Loucy (cell line): ENCODE measurements at regions not wholly inside any gene's neighbourhood (a gene's known extent, or its start where the extent isn't known, plus 50 kb on each side); places are given as distances from the start of the nearest gene placed in this dataset.

Experiments
- H2AFZ ChIP-seq: fragments of 200-600 bp; sonication (generic); 2 replicates; pipeline ENCODE4 v1.6.0; 2016; ENCODE audit warnings: antibody characterized with exemption, mild to moderate bottlenecking, low read length, moderate library complexity
- H3F3A ChIP-seq: fragments of 200-600 bp; 2 replicates; pipeline ENCODE4 v1.6.0; 2016; ENCODE audit warnings: antibody characterized with exemption, low read depth, mild to moderate bottlenecking
- H3K27me3 ChIP-seq: fragments of 200-600 bp; sonication (generic); 2 replicates; pipeline ENCODE4 v1.6.1; 2014; ENCODE audit warnings: low read length, mild to moderate bottlenecking; ENCODE audit not compliant: insufficient read depth, poor library complexity, severe bottlenecking
- H3K36me3 ChIP-seq: fragments of 200-600 bp; sonication (generic); 2 replicates; pipeline ENCODE4 v1.6.1; 2016; ENCODE audit warnings: low read length; ENCODE audit not compliant: insufficient read depth
- H3K4me1 ChIP-seq: fragments of 200-600 bp; sonication (generic); 2 replicates; pipeline ENCODE4 v1.5.1; 2014; ENCODE audit warnings: low read length, mild to moderate bottlenecking; ENCODE audit not compliant: insufficient read depth, poor library complexity, severe bottlenecking
- H3K4me2 ChIP-seq: fragments of 200-600 bp; sonication (generic); 2 replicates; pipeline ENCODE4 v1.6.0; 2014; ENCODE audit warnings: antibody characterized with exemption, low read length, low read depth, mild to moderate bottlenecking; ENCODE audit not compliant: poor library complexity, severe bottlenecking
- H3K4me3 ChIP-seq: fragments of 200-600 bp; sonication (generic); 2 replicates; pipeline ENCODE4 v1.5.1; 2014; ENCODE audit warnings: low read length, mild to moderate bottlenecking, mixed read lengths; ENCODE audit not compliant: poor library complexity, severe bottlenecking
- H3K79me2 ChIP-seq: fragments of 200-600 bp; sonication (generic); 2 replicates; pipeline ENCODE4 v1.6.1; 2014; ENCODE audit warnings: low read length; ENCODE audit not compliant: insufficient read depth
- H3K9ac ChIP-seq: fragments of 200-600 bp; sonication (generic); 2 replicates; pipeline ENCODE4 v1.6.0; 2014; ENCODE audit warnings: mild to moderate bottlenecking, low read depth, low read length, moderate library complexity; ENCODE audit not compliant: poor library complexity, severe bottlenecking
- H3K9me2 ChIP-seq: fragments of 200-600 bp; sonication (generic); replicated peaks from 2 replicates; pipeline ENCODE4 v1.6.1; 2016; ENCODE audit warnings: low read depth, low read length, mixed read lengths
- H3K9me3 ChIP-seq: fragments of 200-600 bp; sonication (generic); 2 replicates; pipeline ENCODE4 v1.6.1; 2014; ENCODE audit warnings: mild to moderate bottlenecking, antibody characterized with exemption, low read length, low read depth; ENCODE audit not compliant: insufficient read depth
- H4K20me1 ChIP-seq: fragments of 200-600 bp; sonication (generic); 2 replicates; pipeline ENCODE4 v1.6.0; 2014; ENCODE audit warnings: antibody characterized with exemption, low read length, mild to moderate bottlenecking; ENCODE audit not compliant: insufficient read depth, poor library complexity, severe bottlenecking
- EZH2phosphoT487 ChIP-seq: fragments of 200-600 bp; IDR thresholded peaks from 2 replicates; pipeline ENCODE4 v1.6.1; 2018; ENCODE audit warnings: antibody characterized with exemption, mild to moderate bottlenecking, moderate library complexity, borderline replicate concordance
- TF ChIP-seq, protein P1 (sequence below): fragments of 200-600 bp; sonication (generic); conservative IDR thresholded peaks from 2 replicates; pipeline ENCODE4 v1.5.1; 2014; ENCODE audit warnings: mild to moderate bottlenecking, antibody characterized with exemption, low read length

DNA sequence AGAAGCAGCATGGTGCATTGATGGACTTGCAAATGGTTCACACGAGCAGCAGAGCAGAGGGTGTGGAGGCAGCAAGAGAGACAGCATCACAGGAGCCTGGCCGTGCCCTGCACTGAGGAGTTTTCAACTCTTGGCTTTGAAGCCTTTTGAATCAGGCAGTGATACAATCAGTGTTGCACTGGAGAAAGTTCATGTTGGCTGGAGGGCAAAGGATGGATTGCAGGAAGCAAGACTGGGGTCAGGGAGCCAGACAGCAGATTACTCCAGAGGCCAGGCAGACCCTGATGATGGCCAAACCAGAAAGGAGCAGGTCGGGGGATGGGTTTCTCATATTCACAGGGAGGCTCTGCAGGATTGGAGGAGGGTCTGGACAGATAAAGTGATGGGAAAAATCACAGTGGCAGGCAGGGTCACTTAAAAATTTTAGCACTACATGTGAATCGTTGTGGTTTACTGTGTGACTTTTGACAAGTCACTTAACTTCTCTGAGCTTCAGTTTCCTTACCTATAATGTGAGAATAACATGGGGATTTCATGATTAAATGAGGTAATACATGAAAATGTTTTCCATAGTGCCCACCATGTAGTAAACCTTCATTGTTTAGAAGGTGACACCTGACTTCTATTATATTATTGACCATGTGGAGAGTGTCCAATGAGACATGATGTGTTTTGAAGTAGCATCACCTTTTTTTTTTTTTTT lies 125.3 kb downstream of the SALL1 start:
- no peaks in the 10 kb centered on the region for H3F3A ChIP-seq
- no peak overlapping the region for H3K4me3 ChIP-seq
- no peaks in the 10 kb centered on the region for H3K36me3 ChIP-seq
- no peaks in the 10 kb centered on the region for H3K9me2 ChIP-seq
- no peaks in the 10 kb centered on the region for H3K4me1 ChIP-seq
- no peaks in the 10 kb centered on the region for H3K9me3 ChIP-seq
- H3K4me2 ChIP-seq = no peak overlapping the region
- TF ChIP-seq, protein P1, sequence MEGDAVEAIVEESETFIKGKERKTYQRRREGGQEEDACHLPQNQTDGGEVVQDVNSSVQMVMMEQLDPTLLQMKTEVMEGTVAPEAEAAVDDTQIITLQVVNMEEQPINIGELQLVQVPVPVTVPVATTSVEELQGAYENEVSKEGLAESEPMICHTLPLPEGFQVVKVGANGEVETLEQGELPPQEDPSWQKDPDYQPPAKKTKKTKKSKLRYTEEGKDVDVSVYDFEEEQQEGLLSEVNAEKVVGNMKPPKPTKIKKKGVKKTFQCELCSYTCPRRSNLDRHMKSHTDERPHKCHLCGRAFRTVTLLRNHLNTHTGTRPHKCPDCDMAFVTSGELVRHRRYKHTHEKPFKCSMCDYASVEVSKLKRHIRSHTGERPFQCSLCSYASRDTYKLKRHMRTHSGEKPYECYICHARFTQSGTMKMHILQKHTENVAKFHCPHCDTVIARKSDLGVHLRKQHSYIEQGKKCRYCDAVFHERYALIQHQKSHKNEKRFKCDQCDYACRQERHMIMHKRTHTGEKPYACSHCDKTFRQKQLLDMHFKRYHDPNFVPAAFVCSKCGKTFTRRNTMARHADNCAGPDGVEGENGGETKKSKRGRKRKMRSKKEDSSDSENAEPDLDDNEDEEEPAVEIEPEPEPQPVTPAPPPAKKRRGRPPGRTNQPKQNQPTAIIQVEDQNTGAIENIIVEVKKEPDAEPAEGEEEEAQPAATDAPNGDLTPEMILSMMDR = no peak
- no peak for TF ChIP-seq EZH2phosphoT487
- H4K20me1 ChIP-seq = no peaks in the 10 kb centered on the region
- H2AFZ ChIP-seq = no peak overlapping the region
- no peak overlapping the region for H3K9ac ChIP-seq
- no peaks in the 10 kb centered on the region for H3K79me2 ChIP-seq
- H3K27me3 ChIP-seq = no peaks in the 10 kb centered on the region

DNA sequence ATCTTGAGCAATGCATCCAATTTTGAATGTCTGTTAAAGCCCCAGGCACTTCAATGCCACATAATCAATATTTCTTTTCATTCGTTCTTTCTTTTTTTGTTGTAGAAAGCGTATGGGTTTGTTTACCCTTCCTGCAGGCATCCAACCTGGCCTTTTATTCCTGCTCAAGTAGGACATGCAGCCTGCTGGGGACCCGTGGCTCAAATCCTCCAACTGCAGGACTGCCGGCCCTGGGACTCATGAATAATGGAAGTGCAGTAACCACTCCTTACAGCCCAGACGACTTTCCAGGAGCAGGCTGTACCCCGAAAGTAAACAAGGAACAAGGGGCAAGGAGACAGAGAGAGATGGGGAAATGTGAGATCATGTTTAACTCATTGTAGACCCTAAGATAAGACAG lies 126.4 kb downstream of the SALL1 start:
- no peak for TF ChIP-seq EZH2phosphoT487
- TF ChIP-seq, protein P1 = no peak
- Histone ChIP-seq H4K20me1 (no peaks in the 10 kb centered on the region), H3F3A (no peaks in the 10 kb centered on the region), H2AFZ (no peak overlapping the region), H3K4me2 (no peak overlapping the region), H3K9me2 (no peaks in the 10 kb centered on the region), H3K4me1 (no peaks in the 10 kb centered on the region), H3K79me2 (no peaks in the 10 kb centered on the region), H3K27me3 (no peaks in the 10 kb centered on the region), H3K36me3 (no peaks in the 10 kb centered on the region), H3K4me3 (no peak overlapping the region), H3K9ac (no peak overlapping the region), H3K9me3 (no peaks in the 10 kb centered on the region)

DNA sequence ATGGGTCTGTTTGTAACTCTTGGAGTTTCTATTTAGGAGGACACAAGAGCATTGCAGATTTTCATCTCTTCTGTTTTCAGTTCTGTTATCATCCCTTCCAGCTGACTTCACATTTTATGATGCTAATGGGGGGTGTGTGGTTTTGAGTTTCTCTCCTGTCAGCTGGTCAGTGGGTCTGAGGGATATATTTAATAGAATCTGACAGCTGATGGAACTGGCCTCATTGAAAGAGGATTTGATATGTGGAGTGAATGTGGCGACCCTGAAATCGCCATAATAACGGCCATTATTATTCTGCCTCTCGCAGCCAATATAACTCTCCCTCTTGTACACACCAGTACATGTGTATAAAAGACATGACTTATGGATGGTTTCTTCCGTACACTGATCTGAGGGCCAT lies 128.1 kb downstream of the SALL1 start:
- no peaks in the 10 kb centered on the region for H3F3A ChIP-seq
- no peak overlapping the region for H3K9ac ChIP-seq
- H3K4me3 ChIP-seq = no peak overlapping the region
- H4K20me1 ChIP-seq = no peaks in the 10 kb centered on the region
- no peaks in the 10 kb centered on the region for H3K9me3 ChIP-seq
- no peaks in the 10 kb centered on the region for H3K4me1 ChIP-seq
- H3K4me2 ChIP-seq = no peak overlapping the region
- no peak overlapping the region for H2AFZ ChIP-seq
- no peaks in the 10 kb centered on the region for H3K79me2 ChIP-seq
- no peaks in the 10 kb centered on the region for H3K36me3 ChIP-seq
- TF ChIP-seq EZH2phosphoT487 = no peak
- TF ChIP-seq, protein P1 = no peak
- no peaks in the 10 kb centered on the region for H3K27me3 ChIP-seq
- H3K9me2 ChIP-seq = no peaks in the 10 kb centered on the region
